ENCODE measurements at regions not wholly inside any gene's neighbourhood (a gene's known extent, or its start where the extent isn't known, plus 50 kb on each side); places are given as distances from the start of the nearest gene placed in this dataset.

DNA sequence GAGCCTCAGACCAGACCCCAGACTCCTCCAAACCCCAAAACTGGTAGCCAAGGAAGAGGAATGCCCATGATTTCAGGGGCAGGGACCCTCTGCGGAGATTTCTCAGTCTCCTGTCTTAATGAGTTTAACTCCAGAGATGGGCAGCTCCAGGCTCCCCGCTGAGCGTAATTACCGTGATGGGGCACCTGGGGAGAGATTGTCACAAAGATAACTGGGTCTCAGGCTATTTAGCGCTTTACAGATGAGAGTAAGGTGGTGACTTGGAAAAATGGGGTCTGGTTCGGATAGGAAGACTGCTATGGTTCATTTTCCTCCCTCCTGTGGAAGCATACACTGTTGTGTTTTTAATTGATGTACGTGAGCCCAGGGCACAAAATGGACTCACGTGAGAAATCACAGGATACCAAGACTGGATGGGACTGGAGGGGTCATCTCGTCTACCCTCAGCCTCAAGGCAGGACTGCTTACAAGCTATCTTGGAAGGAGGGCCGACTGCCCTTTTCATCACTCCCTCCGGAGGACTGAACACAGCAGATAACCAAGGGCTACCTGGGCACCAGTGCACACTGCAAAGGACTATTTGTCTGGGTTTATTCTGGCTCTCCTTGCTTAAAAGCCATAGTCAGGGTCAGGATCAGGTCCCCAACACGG, 427.8 kb downstream of the ZNF521 start:
- H3K4me3 Mint-ChIP-seq = peak overlapping the region in 2 of 4 donors; percentile 4 to 9
- no peaks in the 10 kb centered on the region for H3K9me3 Mint-ChIP-seq
- peak overlapping the region in 1 of 3 donors; percentile 17 for H3K27ac Mint-ChIP-seq
- no peaks in the 10 kb centered on the region for H3K36me3 Mint-ChIP-seq
- H3K27me3 Mint-ChIP-seq = peaks cover 2% of the 10 kb centered on the region
- peaks cover 25 to 60% (median 41%) of the 10 kb centered on the region in 3 donors for H3K4me1 Mint-ChIP-seq

DNA sequence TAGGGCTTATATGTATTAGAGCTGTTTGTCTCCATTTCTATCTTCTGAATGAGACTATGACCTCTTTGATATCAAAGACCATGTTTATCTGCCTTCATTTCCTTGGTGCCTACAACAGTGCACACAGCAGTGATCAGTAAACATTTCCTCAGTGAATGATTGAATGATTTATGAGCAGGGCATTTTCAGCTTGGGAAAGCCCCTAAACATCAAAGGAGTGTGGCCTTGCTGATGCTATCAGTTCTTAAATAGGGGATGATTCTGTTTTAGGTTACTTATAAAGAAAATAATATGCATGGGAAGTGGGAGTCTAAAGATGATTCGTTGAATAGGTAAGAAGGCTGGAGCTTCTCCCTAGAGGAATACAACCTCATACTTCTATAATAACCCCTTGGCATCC, 425.3 kb downstream of the ZNF521 start:
- H3K4me3 Mint-ChIP-seq = peak overlapping the region in 1 of 4 donors; percentile 3
- H3K4me1 Mint-ChIP-seq = peaks cover 28 to 70% (median 46%) of the 10 kb centered on the region in 3 donors
- no peaks in the 10 kb centered on the region for H3K9me3 Mint-ChIP-seq
- H3K36me3 Mint-ChIP-seq = no peaks in the 10 kb centered on the region
- peaks cover 2% of the 10 kb centered on the region for H3K27me3 Mint-ChIP-seq
- H3K27ac Mint-ChIP-seq = peak overlapping the region in 1 of 3 donors; percentile 29

DNA sequence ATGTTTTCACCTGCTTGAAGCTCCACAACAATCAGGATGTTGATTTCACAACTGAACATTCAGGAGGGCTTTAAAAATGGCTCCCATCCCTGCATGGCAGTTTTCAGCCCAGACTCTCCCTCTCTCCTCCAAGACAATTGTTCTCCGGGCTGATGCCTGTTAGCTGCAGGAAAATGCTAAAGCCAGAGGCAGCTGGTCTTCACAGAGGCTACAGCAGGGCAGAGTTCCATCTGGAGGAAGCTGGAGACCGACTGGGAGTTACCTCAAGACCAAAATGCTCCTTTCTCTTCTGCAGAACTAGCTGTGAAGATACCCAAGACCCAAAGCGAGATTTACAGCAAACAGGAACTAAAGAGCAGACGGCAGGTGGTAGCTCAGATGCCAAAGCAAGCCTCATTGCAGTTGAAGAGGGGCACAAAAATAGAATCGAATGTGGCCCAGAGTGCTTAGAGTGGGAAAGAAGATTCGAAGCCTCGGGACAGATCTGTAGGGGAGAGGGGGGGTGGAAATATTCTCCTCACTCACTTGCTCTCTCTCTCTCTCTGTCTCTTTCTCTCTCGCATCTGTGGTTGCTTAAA, 423.6 kb downstream of the ZNF521 start:
- peak overlapping the region in 1 of 3 donors; percentile 27 for H3K27ac Mint-ChIP-seq
- no peaks in the 10 kb centered on the region for H3K9me3 Mint-ChIP-seq
- peaks cover 19 to 58% (median 31%) of the 10 kb centered on the region in 3 donors for H3K4me1 Mint-ChIP-seq
- H3K4me3 Mint-ChIP-seq = peak overlapping the region in 2 of 4 donors; percentile 10 to 59
- H3K27me3 Mint-ChIP-seq = peaks cover 2% of the 10 kb centered on the region
- H3K36me3 Mint-ChIP-seq = no peaks in the 10 kb centered on the region

DNA sequence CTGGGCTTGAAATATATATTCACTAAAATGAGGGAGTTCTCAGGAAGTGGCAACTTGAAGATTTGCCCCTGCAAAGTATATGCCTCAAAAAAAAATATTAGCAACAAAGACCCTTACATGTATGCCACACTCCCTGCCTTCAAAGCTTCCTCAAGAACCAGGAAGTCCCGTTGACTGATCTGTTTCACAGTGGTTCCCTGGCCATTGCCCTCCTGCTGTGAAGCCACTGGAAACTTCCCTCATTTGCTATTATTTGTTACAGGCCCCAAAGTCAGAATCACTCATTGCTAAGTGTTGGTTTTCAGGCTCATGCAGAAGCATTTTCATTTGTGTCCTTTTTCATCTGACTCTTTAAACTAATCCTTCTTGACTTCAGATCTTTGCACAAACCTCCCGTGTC, 421.5 kb downstream of the ZNF521 start:
- Mint-ChIP-seq H3K36me3 (no peaks in the 10 kb centered on the region), H3K27ac (peak overlapping the region in 1 of 3 donors; percentile 37), H3K4me1 (peaks cover 13 to 49% (median 26%) of the 10 kb centered on the region in 3 donors), H3K9me3 (no peaks in the 10 kb centered on the region), H3K27me3 (peaks cover 4% of the 10 kb centered on the region), H3K4me3 (peak overlapping the region in 1 of 4 donors; percentile 25)

DNA sequence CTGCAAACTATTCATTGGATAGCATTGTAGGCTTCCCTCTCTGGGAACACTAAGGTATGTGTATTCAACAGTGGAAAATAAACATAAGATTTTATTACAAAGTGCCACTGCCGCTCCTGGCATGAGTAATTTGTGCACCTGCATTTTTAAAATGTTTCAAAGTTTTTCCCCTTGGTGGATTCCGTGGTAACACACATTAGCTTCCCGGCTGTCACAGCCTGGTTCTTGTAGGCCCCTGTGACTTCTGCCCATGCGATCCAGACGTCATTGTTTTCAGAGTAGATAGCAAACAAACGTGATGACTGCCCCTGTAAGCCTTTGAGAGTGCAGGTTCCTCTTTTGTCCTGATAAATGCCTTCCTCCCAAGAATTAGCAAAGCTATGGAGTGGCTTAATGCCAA, 421.0 kb downstream of the ZNF521 start:
- H3K4me1 Mint-ChIP-seq = peaks cover 13 to 44% (median 26%) of the 10 kb centered on the region in 3 donors
- no peaks in the 10 kb centered on the region for H3K36me3 Mint-ChIP-seq
- peaks cover 4% of the 10 kb centered on the region for H3K27me3 Mint-ChIP-seq
- H3K27ac Mint-ChIP-seq = peak overlapping the region in 1 of 3 donors; percentile 15
- peak overlapping the region in 1 of 4 donors; percentile 25 for H3K4me3 Mint-ChIP-seq
- H3K9me3 Mint-ChIP-seq = no peaks in the 10 kb centered on the region

DNA sequence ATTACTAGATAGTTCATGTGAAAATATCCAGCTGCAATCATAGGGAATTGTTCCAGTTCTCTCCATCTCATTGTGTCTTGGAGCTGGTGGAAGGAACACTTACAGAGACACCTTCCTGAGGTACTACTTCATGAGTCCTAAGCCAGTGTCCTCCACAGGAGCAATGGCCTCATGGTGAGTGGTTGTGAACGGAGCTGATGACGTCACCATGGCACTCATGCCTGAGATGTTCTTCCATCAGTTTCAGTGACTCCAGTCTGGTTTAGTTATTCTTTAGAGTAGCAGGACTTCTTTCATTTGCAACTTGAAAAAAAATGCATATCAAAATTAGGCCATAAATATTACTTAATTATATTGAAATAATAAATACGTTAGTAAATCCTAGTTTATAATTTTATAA, 418.6 kb downstream of the ZNF521 start:
- no peaks in the 10 kb centered on the region for H3K9me3 Mint-ChIP-seq
- H3K4me1 Mint-ChIP-seq = peaks cover 6 to 24% (median 10%) of the 10 kb centered on the region in 3 donors
- peaks cover 3% of the 10 kb centered on the region for H3K27me3 Mint-ChIP-seq
- H3K36me3 Mint-ChIP-seq = no peaks in the 10 kb centered on the region
- no peak overlapping the region for H3K4me3 Mint-ChIP-seq
- H3K27ac Mint-ChIP-seq = no peak overlapping the region

DNA sequence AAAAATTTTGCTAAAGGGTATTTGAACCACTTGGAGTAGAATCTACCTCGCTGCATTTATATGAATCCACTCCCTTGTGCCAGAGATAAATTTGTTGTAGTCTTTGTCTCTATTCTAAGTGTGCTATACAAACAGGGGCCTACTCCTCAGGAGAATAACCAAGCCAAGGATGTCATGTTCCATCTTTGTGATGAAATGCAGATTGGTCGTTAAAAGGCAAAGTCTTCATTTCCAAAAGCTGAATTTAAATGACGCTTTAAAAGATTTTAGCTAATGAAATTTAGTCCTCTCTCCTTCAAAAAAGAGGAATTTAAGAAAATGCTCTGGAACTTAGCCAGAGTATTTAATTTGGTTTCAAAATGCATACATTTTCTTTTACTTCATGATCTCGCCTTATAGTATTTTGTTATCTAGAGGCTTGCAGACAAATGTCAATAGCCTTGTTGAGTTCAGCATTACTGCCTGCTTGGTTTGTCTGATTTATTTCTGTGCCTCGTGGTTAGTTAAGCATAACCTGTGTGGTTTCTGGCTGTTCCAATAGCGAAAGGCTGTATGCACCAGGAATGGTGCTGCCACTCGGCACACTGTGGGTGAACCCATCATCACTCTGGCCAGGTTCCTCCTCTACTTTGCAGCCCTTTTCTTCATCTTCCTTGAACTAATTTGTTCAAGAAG, 417.6 kb downstream of the ZNF521 start:
- H3K36me3 Mint-ChIP-seq = no peaks in the 10 kb centered on the region
- peaks cover 3 to 18% (median 5%) of the 10 kb centered on the region in 3 donors for H3K4me1 Mint-ChIP-seq
- H3K9me3 Mint-ChIP-seq = no peaks in the 10 kb centered on the region
- no peak overlapping the region for H3K4me3 Mint-ChIP-seq
- H3K27ac Mint-ChIP-seq = no peak overlapping the region
- H3K27me3 Mint-ChIP-seq = peaks cover 2% of the 10 kb centered on the region

DNA sequence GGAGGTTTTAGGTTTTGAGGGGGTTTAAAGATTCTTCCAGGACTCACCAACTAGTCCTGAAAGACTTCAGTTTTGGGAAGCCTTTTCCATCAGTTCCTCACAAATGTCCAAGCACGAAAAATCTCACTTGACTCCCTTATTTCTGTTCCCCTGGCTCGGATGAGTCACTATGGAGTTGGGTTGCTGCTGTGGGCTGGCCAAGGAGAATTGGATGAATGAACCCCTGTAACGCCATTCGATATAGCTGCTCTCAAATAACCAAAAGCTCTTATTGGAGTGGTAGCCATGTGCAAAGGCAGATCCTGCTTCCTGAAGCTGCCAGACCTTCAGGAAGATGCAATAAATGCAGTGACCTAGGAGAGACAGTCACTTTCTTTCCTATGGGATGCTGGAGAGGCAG, 417.0 kb downstream of the ZNF521 start:
- Mint-ChIP-seq H3K27ac (no peak overlapping the region), H3K36me3 (no peaks in the 10 kb centered on the region), H3K4me3 (no peak overlapping the region), H3K27me3 (peaks cover 2% of the 10 kb centered on the region), H3K9me3 (no peaks in the 10 kb centered on the region), H3K4me1 (peaks cover 2 to 15% (median 5%) of the 10 kb centered on the region in 3 donors)

DNA sequence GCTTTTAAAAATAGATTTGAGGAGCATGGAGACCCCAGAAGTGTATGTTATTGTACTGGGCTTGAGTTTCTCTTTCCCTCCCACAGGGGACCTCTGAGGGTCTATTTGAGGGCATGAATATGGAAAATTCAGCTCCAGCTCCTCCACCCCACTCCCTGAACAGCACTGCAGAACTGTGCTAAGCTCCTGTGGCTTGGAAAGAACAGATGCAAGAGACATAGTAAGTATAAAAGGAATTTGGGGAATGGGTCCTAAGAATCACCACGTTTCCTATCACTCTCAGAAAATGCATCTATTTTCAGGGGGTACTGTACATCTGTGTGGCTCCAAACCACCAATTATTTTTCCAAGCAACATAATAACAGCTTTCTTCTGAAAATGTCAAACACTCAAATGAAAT, 416.1 kb downstream of the ZNF521 start:
- H3K9me3 Mint-ChIP-seq = no peaks in the 10 kb centered on the region
- no peak overlapping the region for H3K4me3 Mint-ChIP-seq
- H3K4me1 Mint-ChIP-seq = peaks cover 0 to 8% (median 0%) of the 10 kb centered on the region in 3 donors
- H3K27ac Mint-ChIP-seq = no peak overlapping the region
- peaks cover 2% of the 10 kb centered on the region for H3K27me3 Mint-ChIP-seq
- H3K36me3 Mint-ChIP-seq = no peaks in the 10 kb centered on the region

DNA sequence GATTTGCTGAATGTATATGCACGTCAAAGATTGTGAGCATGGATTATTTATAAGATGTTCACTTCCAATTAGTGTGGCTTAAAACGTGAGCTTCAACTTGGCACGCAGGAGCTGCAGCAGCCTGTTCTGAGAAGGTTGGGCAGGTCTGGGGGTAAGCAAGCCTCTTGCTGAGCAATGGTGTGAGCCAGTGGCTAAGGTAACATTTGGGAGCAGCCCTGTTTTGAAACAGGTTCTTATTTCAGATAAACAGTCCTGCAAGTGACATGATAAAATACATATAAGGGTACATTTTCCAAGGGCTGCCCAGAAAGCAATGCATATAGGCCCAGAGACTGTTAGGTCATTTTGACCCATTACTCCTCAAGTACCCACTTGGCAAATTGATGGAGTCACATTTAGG, 415.3 kb downstream of the ZNF521 start:
- H3K4me1 Mint-ChIP-seq = peaks cover 0 to 2% (median 0%) of the 10 kb centered on the region in 3 donors
- no peaks in the 10 kb centered on the region for H3K36me3 Mint-ChIP-seq
- H3K27me3 Mint-ChIP-seq = peaks cover 2% of the 10 kb centered on the region
- H3K4me3 Mint-ChIP-seq = no peak overlapping the region
- no peak overlapping the region for H3K27ac Mint-ChIP-seq
- no peaks in the 10 kb centered on the region for H3K9me3 Mint-ChIP-seq

DNA sequence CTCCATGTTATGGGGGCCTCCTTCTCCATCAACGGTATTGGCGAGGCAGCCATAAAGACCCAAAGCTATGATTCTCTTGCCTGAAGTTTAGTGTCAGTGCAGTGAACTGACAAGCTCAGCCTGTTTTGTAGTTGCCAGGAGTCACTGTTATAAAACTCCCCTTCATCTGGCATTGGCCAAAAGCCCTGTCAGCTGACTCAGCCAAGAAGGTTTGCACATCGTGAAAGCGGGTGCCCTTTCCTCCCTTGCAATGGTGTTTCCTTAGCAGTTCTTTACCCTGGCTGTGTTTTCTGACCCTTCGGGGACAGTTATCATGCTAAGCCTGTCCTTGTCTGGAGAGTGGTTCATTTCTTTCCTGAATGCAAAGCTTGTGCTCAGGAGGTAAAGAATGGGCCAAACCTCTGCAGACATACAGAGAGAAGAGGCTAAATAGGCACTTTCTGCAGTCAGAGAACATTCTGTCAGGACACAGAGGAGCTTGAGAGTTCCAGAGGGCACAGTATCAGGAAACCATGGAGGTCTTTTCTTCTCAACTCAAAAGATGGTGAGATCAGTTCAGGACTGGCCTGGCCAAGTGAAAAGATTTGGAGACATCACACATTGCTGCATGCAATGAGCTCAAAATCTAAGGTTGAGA, 414.2 kb downstream of the ZNF521 start:
- H3K36me3 Mint-ChIP-seq = no peaks in the 10 kb centered on the region
- H3K27ac Mint-ChIP-seq = no peak overlapping the region
- no peak overlapping the region for H3K4me3 Mint-ChIP-seq
- peaks cover 2% of the 10 kb centered on the region for H3K27me3 Mint-ChIP-seq
- H3K4me1 Mint-ChIP-seq = no peaks in the 10 kb centered on the region
- no peaks in the 10 kb centered on the region for H3K9me3 Mint-ChIP-seq

DNA sequence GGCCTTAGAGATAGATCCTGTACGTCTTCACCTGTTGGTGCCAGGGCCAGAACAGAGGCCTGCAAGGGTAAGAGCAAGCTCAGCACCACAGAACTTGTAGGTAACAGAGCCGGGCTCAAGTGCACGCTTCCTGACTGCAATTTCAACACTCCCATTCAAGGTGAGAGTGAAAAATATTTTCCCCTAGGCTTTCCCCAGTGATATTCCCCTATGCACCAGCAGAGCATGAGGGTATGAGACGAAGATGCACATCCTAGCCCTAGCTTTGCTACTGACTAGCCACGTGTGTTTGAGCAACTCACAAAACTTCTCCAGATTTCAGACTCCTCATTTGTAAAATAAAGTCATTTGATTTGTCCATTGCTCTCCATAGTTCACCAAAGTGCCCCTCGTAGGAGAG, 411.6 kb downstream of the ZNF521 start:
- Mint-ChIP-seq H3K9me3 (no peaks in the 10 kb centered on the region), H3K4me3 (no peak overlapping the region), H3K4me1 (no peaks in the 10 kb centered on the region), H3K27me3 (peaks cover 3% of the 10 kb centered on the region), H3K36me3 (peaks cover 4% of the 10 kb centered on the region), H3K27ac (no peak overlapping the region)

DNA sequence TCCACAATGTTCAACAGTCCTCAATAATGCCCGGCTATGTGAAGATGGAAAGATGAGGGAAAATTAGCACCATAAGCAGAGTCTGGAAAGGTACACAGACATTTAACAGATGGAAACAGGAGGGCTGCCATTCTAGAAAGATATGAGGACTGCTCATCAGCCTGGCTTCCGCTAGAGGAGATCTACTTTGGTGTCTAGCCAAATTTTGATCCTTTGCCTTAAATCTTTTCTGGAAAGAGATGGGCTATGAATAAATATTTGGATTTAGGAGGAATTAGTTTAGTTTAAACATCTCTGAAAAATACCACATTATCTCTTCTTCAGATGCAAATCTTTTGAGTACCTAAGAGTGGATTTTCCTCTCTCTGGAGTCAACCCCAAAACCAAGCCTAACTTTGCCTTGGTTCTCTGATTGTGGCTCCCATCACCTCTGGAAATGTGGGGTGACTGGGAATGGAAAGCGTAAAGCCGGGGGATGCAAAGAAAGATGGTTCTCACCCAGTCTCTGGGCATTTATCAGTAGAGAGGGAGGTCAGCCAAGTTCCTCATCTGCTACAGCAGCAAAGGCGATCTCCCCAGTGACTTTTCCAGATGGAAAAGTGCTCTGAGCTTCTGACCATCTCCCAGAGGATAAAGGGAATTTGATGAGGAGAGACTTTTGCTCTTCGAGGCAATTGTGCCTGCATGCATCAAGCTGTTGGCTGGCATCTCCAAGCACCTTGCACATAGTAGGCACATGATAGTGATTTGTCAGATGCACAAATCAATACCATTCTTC, 410.6 kb downstream of the ZNF521 start:
- H3K9me3 Mint-ChIP-seq = no peaks in the 10 kb centered on the region
- no peaks in the 10 kb centered on the region for H3K4me1 Mint-ChIP-seq
- peaks cover 4% of the 10 kb centered on the region for H3K36me3 Mint-ChIP-seq
- no peak overlapping the region for H3K27ac Mint-ChIP-seq
- H3K4me3 Mint-ChIP-seq = no peak overlapping the region
- H3K27me3 Mint-ChIP-seq = peaks cover 3% of the 10 kb centered on the region

DNA sequence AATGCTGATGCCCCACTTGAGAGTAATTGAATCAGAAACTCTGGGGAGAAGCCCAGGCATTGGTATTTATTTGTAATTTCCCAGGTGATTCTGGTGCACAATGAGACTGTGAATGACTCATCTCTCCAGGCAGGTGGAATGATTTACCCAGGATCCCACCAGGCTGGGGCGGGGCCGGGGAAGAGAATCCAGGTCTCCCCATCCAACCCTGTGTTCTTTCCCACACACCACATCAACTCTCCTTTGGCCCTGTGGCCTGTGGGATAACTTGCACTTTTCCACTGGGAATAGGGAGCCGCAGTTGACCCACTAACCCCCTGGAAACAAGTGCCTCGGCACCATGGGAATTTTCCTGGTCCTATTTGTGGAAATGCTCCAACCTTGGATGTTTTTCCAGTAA, 409.8 kb downstream of the ZNF521 start:
- H3K27me3 Mint-ChIP-seq = peaks cover 3% of the 10 kb centered on the region
- H3K27ac Mint-ChIP-seq = no peak overlapping the region
- H3K9me3 Mint-ChIP-seq = no peaks in the 10 kb centered on the region
- H3K4me3 Mint-ChIP-seq = no peak overlapping the region
- peaks cover 4% of the 10 kb centered on the region for H3K36me3 Mint-ChIP-seq
- H3K4me1 Mint-ChIP-seq = no peaks in the 10 kb centered on the region
